Endothelial cell of umbilical vein (primary cell): ENCODE measurements at regions not wholly inside any gene's neighbourhood (a gene's known extent, or its start where the extent isn't known, plus 50 kb on each side); places are given as distances from the start of the nearest gene placed in this dataset.

ENCODE experiments used
- BruUV-seq: library from RNA; stranded (reverse); fragments of 400-500 nt; replicated peaks from 2 replicates; lab custom pipeline; 2021; lab: Mats Ljungman, UMichigan
- CTCF ChIA-PET: fragments of 300-600, 350-600 bp; sonication (Branson Sonifier 250); formaldehyde crosslinking; loops from one replicate; lab custom pipeline; 2021; ENCODE audit warnings: antibody characterized with exemption, inconsistent platforms; lab: Charles Lee
- POLR2A ChIA-PET: fragments of 300-600, 350-600 bp; sonication (Branson Sonifier 250); formaldehyde crosslinking; loops from one replicate; lab custom pipeline; 2021; ENCODE audit warnings: antibody characterized with exemption, inconsistent platforms; lab: Charles Lee
- DNase-seq: peaks from one replicate; pipeline ENCODE4 v3.0.0-alpha.2; 2011; ENCODE audit warnings: low read depth, low spot score
- FAIRE-seq: peaks from 2 replicates; lab custom pipeline; 2011; peaks lifted over from hg19 to GRCh38; lab: Jason Lieb, UNC
- H2AFZ ChIP-seq: 2 replicates; pipeline ENCODE4 v1.6.0; 2012; ENCODE audit warnings: low read depth, low read length, control low read depth, inconsistent platforms
- H3K27ac ChIP-seq: 2 replicates; pipeline ENCODE4 v1.5.1; 2011; ENCODE audit warnings: low read depth, mild to moderate bottlenecking, control low read depth, low read length, moderate library complexity; ENCODE audit not compliant: insufficient read depth
- H3K27me3 ChIP-seq, 2 experiments: 2 replicates each; pipeline versions ENCODE4 v1.6.0 to v1.6.1; 2011; ENCODE audit warnings: low read length in 2 of 2, mixed read lengths in 1 of 2; ENCODE audit not compliant: control insufficient read depth in 2 of 2, insufficient read depth in 2 of 2
- H3K36me3 ChIP-seq, 2 experiments: 2 replicates in 1 of 2; 3 replicates in 1 of 2; pipeline ENCODE4 v1.5.1; 2011; ENCODE audit warnings: low read length in 2 of 2, mild to moderate bottlenecking in 1 of 2, moderate library complexity in 1 of 2; ENCODE audit not compliant: control insufficient read depth in 2 of 2, insufficient read depth in 2 of 2; ENCODE audit errors: extremely low read depth in 1 of 2
- H3K4me1 ChIP-seq: 3 replicates; pipeline ENCODE4 v1.5.1; 2011; ENCODE audit warnings: mild to moderate bottlenecking, low read length; ENCODE audit not compliant: control insufficient read depth, insufficient read depth; ENCODE audit errors: extremely low read depth
- H3K4me2 ChIP-seq: 2 replicates; pipeline ENCODE4 v1.6.1; 2011; ENCODE audit warnings: low read length, control low read depth, mixed read lengths; ENCODE audit not compliant: insufficient read depth
- H3K4me3 ChIP-seq, 3 experiments: fragments of 200-600 bp in 1 of 3; sonication (generic), shearing (Covaris generic) in 1 of 3; replicated peaks in 1 of 3; 2 replicates each; pipeline ENCODE4 v1.5.1; 2011 to 2016; ENCODE audit warnings: control low read depth in 3 of 3, low read length in 3 of 3, mild to moderate bottlenecking in 2 of 3, inconsistent platforms in 1 of 3, low read depth in 1 of 3, moderate library complexity in 1 of 3; ENCODE audit not compliant: insufficient read depth in 1 of 3
- H3K79me2 ChIP-seq: 2 replicates; pipeline ENCODE4 v1.6.0; 2012; ENCODE audit warnings: low read length, inconsistent platforms; ENCODE audit not compliant: control insufficient read depth, insufficient read depth
- H3K9ac ChIP-seq: replicated peaks from 2 replicates; pipeline ENCODE3; 2011; ENCODE audit warnings: low read length, control low read depth; ENCODE audit not compliant: insufficient read depth; ENCODE audit errors: extremely low read depth
- H3K9me1 ChIP-seq: replicated peaks from 3 replicates; pipeline ENCODE4 v1.6.0; 2011; ENCODE audit warnings: mild to moderate bottlenecking, low read length; ENCODE audit not compliant: control insufficient read depth, insufficient read depth; ENCODE audit errors: extremely low read depth
- H3K9me3 ChIP-seq: replicated peaks from 2 replicates; pipeline ENCODE4 v1.5.1; 2012; ENCODE audit warnings: low read length, inconsistent platforms; ENCODE audit not compliant: control insufficient read depth, insufficient read depth
- H4K20me1 ChIP-seq: replicated peaks from 2 replicates; pipeline ENCODE3; 2011; ENCODE audit warnings: mild to moderate bottlenecking, low read length; ENCODE audit not compliant: control insufficient read depth, insufficient read depth; ENCODE audit errors: extremely low read depth
- CTCF ChIP-seq, 2 donors: IDR thresholded peaks; 1 replicate in 1 of 2; 2 replicates in 1 of 2; pipeline ENCODE4 v1.5.1; 2011; ENCODE audit warnings: low read length in 2 of 2, mild to moderate bottlenecking in 2 of 2, moderate library complexity in 2 of 2, control low read depth in 1 of 2, inconsistent platforms in 1 of 2, low read depth in 1 of 2; ENCODE audit not compliant: insufficient read depth in 1 of 2; ENCODE audit errors: extremely low read depth in 1 of 2
- EZH2 ChIP-seq: IDR thresholded peaks from 2 replicates; pipeline ENCODE4 v1.6.1; 2012; ENCODE audit warnings: borderline replicate concordance, low read depth, mild to moderate bottlenecking, moderate library complexity, low read length, inconsistent platforms; ENCODE audit not compliant: severe bottlenecking
- JUN ChIP-seq: IDR thresholded peaks from 2 replicates; pipeline ENCODE4 v1.6.1; 2011; ENCODE audit warnings: borderline replicate concordance, low read depth; ENCODE audit not compliant: insufficient read length, insufficient read depth
- MAX ChIP-seq: IDR thresholded peaks from 2 replicates; pipeline ENCODE4 v1.6.1; 2011; ENCODE audit not compliant: insufficient read depth, insufficient read length
- POLR2A ChIP-seq: IDR thresholded peaks from 2 replicates; pipeline ENCODE4 v1.6.1; 2012; ENCODE audit warnings: low read depth, mild to moderate bottlenecking, control low read depth, low read length
- POLR2AphosphoS5 ChIP-seq: IDR thresholded peaks from 2 replicates; pipeline ENCODE4 v1.6.1; 2012; ENCODE audit warnings: low read depth, mild to moderate bottlenecking, control low read depth, low read length, moderate library complexity; ENCODE audit not compliant: insufficient read depth
- dilution Hi-C: fragments of 300-500 bp; cut with MboI; formaldehyde crosslinking; loops from one replicate; pipeline ENCODE4 v1.15.0; 2019; ENCODE audit warnings: low sequenced_read_pairs; ENCODE audit not compliant: extremely low pct_ligation_motif_present
- intact Hi-C: fragments of 100-400 bp; cut with micrococcal nuclease; formaldehyde crosslinking; loops from one replicate; pipeline ENCODE4 v1.10.0; 2022

GRCh38 chr7:95684505-95684904 lies 87.8 kb upstream of the DYNC1I1 start:
- no peaks in the 10 kb centered on the region for H3K9me3 ChIP-seq
- no peak overlapping the region for H2AFZ ChIP-seq
- no peaks in the 10 kb centered on the region for H3K36me3 ChIP-seq
- FAIRE-seq (no peak), DNase-seq (no peak)
- H3K27ac ChIP-seq = no peak overlapping the region
- dilution Hi-C loops = no loop called here
- H3K4me1 ChIP-seq = no peaks in the 10 kb centered on the region
- ChIA-PET POLR2A (no interaction called here), CTCF (interaction anchor here (1.0 to 3.9 kb wide), 13 partner anchors 12 to 173 kb away, joined by 3 to 77 read pairs (median 6); no protein-coding TSS in a partner anchor)
- no TSS peak for BruUV-seq
- no peak overlapping the region for H3K9ac ChIP-seq
- H4K20me1 ChIP-seq = no peaks in the 10 kb centered on the region
- no peak overlapping the region for H3K4me3 ChIP-seq
- no peak overlapping the region for H3K4me2 ChIP-seq
- intact Hi-C loops = loop anchor here (1.0 to 5.0 kb wide), 2 partner anchors 87 to 139 kb away; partner anchors contain the start of gene PDK4
- H3K79me2 ChIP-seq = no peaks in the 10 kb centered on the region
- peaks cover 0 to 2% of the 10 kb centered on the region in 2 experiments for H3K27me3 ChIP-seq
- no peak for TF ChIP-seq MAX
- TF ChIP-seq POLR2AphosphoS5 = no peak
- TF ChIP-seq EZH2 = no peak
- no peak for TF ChIP-seq JUN
- TF ChIP-seq POLR2A = no peak
- H3K9me1 ChIP-seq = no peaks in the 10 kb centered on the region

GRCh38 chr7:95684037-95684436 lies 87.7 kb upstream of the PDK4 start:
- FAIRE-seq (peak; percentile 26), DNase-seq (peak; percentile 48)
- Histone ChIP-seq H3K9ac (no peak overlapping the region), H3K79me2 (no peaks in the 10 kb centered on the region), H2AFZ (no peak overlapping the region), H3K27me3 (peaks cover 0 to 2% of the 10 kb centered on the region in 2 experiments), H3K4me1 (no peaks in the 10 kb centered on the region), H3K9me1 (no peaks in the 10 kb centered on the region), H3K9me3 (no peaks in the 10 kb centered on the region), H3K36me3 (no peaks in the 10 kb centered on the region), H4K20me1 (no peaks in the 10 kb centered on the region), H3K27ac (no peak overlapping the region), H3K4me2 (no peak overlapping the region), H3K4me3 (no peak overlapping the region)
- POLR2A ChIA-PET = no interaction called here
- TF ChIP-seq JUN = no peak
- TF ChIP-seq CTCF (IDR thresholded peaks at IDR 0.05; ENCODE audit: extremely low read depth in 1 of 2, insufficient read depth in 1 of 2, low read depth in 1 of 2, low read length in 2 of 2) = peak; percentile 11 to 16
- intact Hi-C loops = loop anchor here (1.0 to 5.0 kb wide), 2 partner anchors 87 to 139 kb away; partner anchors contain the start of gene PDK4
- CTCF ChIA-PET = interaction anchor here (0.8 to 3.9 kb wide), 20 partner anchors 9 to 1235 kb away, joined by 3 to 77 read pairs (median 5); no protein-coding TSS in a partner anchor
- dilution Hi-C loops = no loop called here
- BruUV-seq = no TSS peak
